Spinal cord (tissue), 9 donors: ENCODE measurements at regions not wholly inside any gene's neighbourhood (a gene's known extent, or its start where the extent isn't known, plus 50 kb on each side); places are given as distances from the start of the nearest gene placed in this dataset.

Experiments used
- DNase-seq, 6 donors: peaks; one replicate each; pipeline versions ENCODE4 v3.0.0 to v3.0.0-alpha.2; 2013 to 2015; ENCODE audit warnings: low spot score in 6 of 6, low read depth in 4 of 6
- H3K27ac ChIP-seq: one replicate; pipeline ENCODE4 v1.5.1; 2013; ENCODE audit warnings: low read depth, low read length, control low read depth
- H3K27me3 ChIP-seq: one replicate; pipeline ENCODE4 v1.6.1; 2013; ENCODE audit warnings: low read length; ENCODE audit not compliant: control insufficient read depth, insufficient read depth
- H3K36me3 ChIP-seq: one replicate; pipeline ENCODE4 v1.6.1; 2013; ENCODE audit warnings: low read length; ENCODE audit not compliant: control insufficient read depth, insufficient read depth
- H3K4me1 ChIP-seq: one replicate; pipeline ENCODE4 v1.6.1; 2013; ENCODE audit warnings: low read length; ENCODE audit not compliant: control insufficient read depth, insufficient read depth
- H3K4me3 ChIP-seq: one replicate; pipeline ENCODE4 v1.5.1; 2013; ENCODE audit warnings: low read depth, low read length, control low read depth
- H3K9me3 ChIP-seq: one replicate; pipeline ENCODE4 v1.6.1; 2013; ENCODE audit warnings: low read length; ENCODE audit not compliant: control insufficient read depth, insufficient read depth
- WGBS: methylation state at CpG from one replicate; pipeline ENCODE4 v1.1.5; 2013; ENCODE audit warnings: missing lambda C conversion rate; ENCODE audit not compliant: insufficient coverage; 5-methylcytosine and 5-hydroxymethylcytosine counted together
- donor health status: healthy.

GRCh38 chr3:64384561-64384960 lies 159.3 kb upstream of the PRICKLE2 start:
- DNase-seq = no peak
- H3K4me3 ChIP-seq = no peak overlapping the region
- no peaks in the 10 kb centered on the region for H3K27me3 ChIP-seq
- peaks cover 4% of the 10 kb centered on the region for H3K4me1 ChIP-seq
- H3K36me3 ChIP-seq = no peaks in the 10 kb centered on the region
- no peak overlapping the region for H3K27ac ChIP-seq
- peaks cover 2% of the 10 kb centered on the region for H3K9me3 ChIP-seq
- WGBS = no CpG with 5 or more reads among the region's 3 CpGs

- no peaks in the 10 kb centered on the region for H3K36me3 ChIP-seq
- H3K4me3 ChIP-seq = no peak overlapping the region
- peaks cover 2% of the 10 kb centered on the region for H3K9me3 ChIP-seq
- no CpG with 5 or more reads among the region's 2 CpGs for WGBS
- no peaks in the 10 kb centered on the region for H3K27me3 ChIP-seq
- H3K27ac ChIP-seq = no peak overlapping the region
- H3K4me1 ChIP-seq = peaks cover 4% of the 10 kb centered on the region
- no peak for DNase-seq
Observed at GRCh38 chr3:64382153-64382552, 156.9 kb upstream of the PRICKLE2 start.

GRCh38 chr3:64381367-64381766 lies 156.1 kb upstream of the PRICKLE2 start:
- Histone ChIP-seq H3K9me3 (peaks cover 2% of the 10 kb centered on the region), H3K27ac (no peak overlapping the region), H3K27me3 (no peaks in the 10 kb centered on the region), H3K36me3 (no peaks in the 10 kb centered on the region), H3K4me3 (no peak overlapping the region), H3K4me1 (peaks cover 4% of the 10 kb centered on the region)
- DNase-seq = no peak
- WGBS = 75% methylated on average over 2 of the region's 4 CpGs

GRCh38 chr3:64380546-64380945 lies 155.3 kb upstream of the PRICKLE2 start:
- Histone ChIP-seq H3K36me3 (no peaks in the 10 kb centered on the region), H3K4me3 (no peak overlapping the region), H3K9me3 (peaks cover 2% of the 10 kb centered on the region), H3K27me3 (no peaks in the 10 kb centered on the region), H3K27ac (no peak overlapping the region), H3K4me1 (peaks cover 4% of the 10 kb centered on the region)
- DNase-seq = no peak
- no CpG with 5 or more reads among the region's 1 CpG for WGBS

GRCh38 chr3:64379221-64379620 lies 154.0 kb upstream of the PRICKLE2 start:
- DNase-seq = peak in 2 of 6 donors; percentile 54 to 66
- Histone ChIP-seq H3K4me1 (no peaks in the 10 kb centered on the region), H3K27me3 (no peaks in the 10 kb centered on the region), H3K27ac (no peak overlapping the region), H3K9me3 (peaks cover 2% of the 10 kb centered on the region), H3K4me3 (no peak overlapping the region), H3K36me3 (no peaks in the 10 kb centered on the region)
- 40% methylated on average over 1 of the region's 5 CpGs for WGBS

- Histone ChIP-seq H3K4me3 (no peak overlapping the region), H3K36me3 (no peaks in the 10 kb centered on the region), H3K9me3 (peaks cover 2% of the 10 kb centered on the region), H3K27ac (no peak overlapping the region), H3K4me1 (no peaks in the 10 kb centered on the region), H3K27me3 (no peaks in the 10 kb centered on the region)
- no peak for DNase-seq
- WGBS = 92% methylated on average over 5 of the region's 5 CpGs
Observed at GRCh38 chr3:64377942-64378341, 152.7 kb upstream of the PRICKLE2 start.

- Histone ChIP-seq H3K27me3 (no peaks in the 10 kb centered on the region), H3K36me3 (no peaks in the 10 kb centered on the region), H3K4me3 (no peak overlapping the region), H3K27ac (no peak overlapping the region), H3K9me3 (no peaks in the 10 kb centered on the region), H3K4me1 (no peaks in the 10 kb centered on the region)
- WGBS = no CpG with 5 or more reads among the region's 1 CpG
- DNase-seq = no peak
Observed at GRCh38 chr3:64375737-64376136, 150.5 kb upstream of the PRICKLE2 start.

GRCh38 chr3:64369390-64369789 lies 144.1 kb upstream of the PRICKLE2 start:
- peak in 1 of 6 donors; percentile 62 for DNase-seq
- H3K36me3 ChIP-seq = no peaks in the 10 kb centered on the region
- H3K4me1 ChIP-seq = peaks cover 3% of the 10 kb centered on the region
- no peak overlapping the region for H3K4me3 ChIP-seq
- H3K27me3 ChIP-seq = no peaks in the 10 kb centered on the region
- H3K9me3 ChIP-seq = no peaks in the 10 kb centered on the region
- H3K27ac ChIP-seq = no peak overlapping the region
- WGBS = no CpG with 5 or more reads among the region's 3 CpGs

- H3K4me1 ChIP-seq = peaks cover 3% of the 10 kb centered on the region
- H3K27me3 ChIP-seq = no peaks in the 10 kb centered on the region
- no peak overlapping the region for H3K4me3 ChIP-seq
- no peak overlapping the region for H3K27ac ChIP-seq
- no peaks in the 10 kb centered on the region for H3K36me3 ChIP-seq
- peak in 1 of 6 donors; percentile 40 for DNase-seq
- no peaks in the 10 kb centered on the region for H3K9me3 ChIP-seq
- WGBS = 67% methylated on average over 7 of the region's 10 CpGs
Observed at GRCh38 chr3:64368257-64369020, 143.2 kb upstream of the PRICKLE2 start.

- H3K9me3 ChIP-seq = no peaks in the 10 kb centered on the region
- H3K4me1 ChIP-seq = peaks cover 3% of the 10 kb centered on the region
- DNase-seq = no peak
- H3K27ac ChIP-seq = no peak overlapping the region
- no peaks in the 10 kb centered on the region for H3K36me3 ChIP-seq
- no peaks in the 10 kb centered on the region for H3K27me3 ChIP-seq
- WGBS = 100% methylated on average over 3 of the region's 5 CpGs
- H3K4me3 ChIP-seq = no peak overlapping the region
Observed at GRCh38 chr3:64365877-64366276, 140.6 kb upstream of the PRICKLE2 start.
